ENCODE measurements at regions not wholly inside any gene's neighbourhood (a gene's known extent, or its start where the extent isn't known, plus 50 kb on each side); places are given as distances from the start of the nearest gene placed in this dataset.
"Not testable (repeated sequence)": the region's sequence is repeated elsewhere in the genome, so short reads cannot be mapped to it uniquely, and the experiment has no call there.

DNA sequence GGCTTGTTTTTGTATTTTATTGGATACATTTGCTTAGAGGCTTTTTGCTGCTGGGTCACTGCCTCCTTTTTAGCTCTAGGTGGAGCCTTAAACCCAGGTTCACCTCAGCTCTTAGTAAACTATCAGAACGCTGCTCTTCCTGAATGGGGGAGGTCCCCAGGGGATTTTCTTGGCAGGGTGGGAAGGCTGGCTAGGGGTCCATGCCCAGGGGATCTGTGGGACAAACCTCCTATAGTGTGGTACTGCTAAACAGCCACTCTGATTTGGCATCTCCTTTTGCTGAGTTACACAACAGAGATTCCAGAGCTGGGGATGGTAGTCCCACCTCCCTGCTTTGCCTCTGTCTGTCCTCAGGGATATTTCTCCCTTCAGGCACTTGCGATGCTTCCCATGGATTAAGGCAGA lies 204.9 kb downstream of the ZIC5 start:
- no peak for DNase-seq

DNA sequence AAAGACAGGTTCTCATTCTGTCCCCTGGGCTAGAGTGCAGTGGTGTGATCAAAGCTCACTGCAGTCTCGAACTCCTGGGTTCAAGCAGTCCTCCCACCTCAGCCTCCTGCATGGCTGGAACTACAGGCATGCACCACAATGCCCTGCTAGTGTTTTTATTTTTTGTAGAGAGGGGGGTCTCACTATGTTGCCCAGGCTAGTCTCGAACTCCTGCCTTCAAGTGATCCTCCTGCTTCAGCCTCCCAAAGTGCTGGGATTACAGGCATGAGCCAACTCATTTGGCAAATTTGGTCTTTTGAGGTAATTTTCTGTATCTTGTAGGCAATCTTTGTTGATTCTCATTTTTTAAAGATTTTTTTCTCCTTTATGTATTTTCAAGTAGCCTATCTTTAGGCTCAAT lies 205.7 kb downstream of the ZIC5 start:
- no peak for DNase-seq

DNA sequence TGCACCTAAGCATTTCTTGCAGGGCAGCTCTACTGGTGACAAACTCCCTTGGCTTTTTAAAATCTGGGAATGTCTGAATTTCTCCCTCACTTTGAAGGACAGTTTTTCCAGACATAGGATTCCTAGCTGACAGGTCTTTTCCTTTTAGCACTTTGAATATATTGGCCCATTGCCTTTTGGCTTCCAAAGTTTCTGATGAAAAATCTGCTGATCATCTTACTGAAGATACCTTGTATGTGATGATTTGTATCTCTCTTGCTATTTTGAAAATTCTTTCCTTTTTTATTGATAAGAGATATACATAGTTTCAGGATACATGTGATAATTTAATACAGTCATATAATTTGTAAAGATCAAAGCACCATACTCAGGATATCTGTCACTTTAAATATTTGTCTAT lies 211.1 kb downstream of the ZIC5 start:
- no peak for DNase-seq

GRCh38 chr13:99759163-99759552 lies 212.4 kb downstream of the ZIC5 start:
- no peak for DNase-seq

DNA sequence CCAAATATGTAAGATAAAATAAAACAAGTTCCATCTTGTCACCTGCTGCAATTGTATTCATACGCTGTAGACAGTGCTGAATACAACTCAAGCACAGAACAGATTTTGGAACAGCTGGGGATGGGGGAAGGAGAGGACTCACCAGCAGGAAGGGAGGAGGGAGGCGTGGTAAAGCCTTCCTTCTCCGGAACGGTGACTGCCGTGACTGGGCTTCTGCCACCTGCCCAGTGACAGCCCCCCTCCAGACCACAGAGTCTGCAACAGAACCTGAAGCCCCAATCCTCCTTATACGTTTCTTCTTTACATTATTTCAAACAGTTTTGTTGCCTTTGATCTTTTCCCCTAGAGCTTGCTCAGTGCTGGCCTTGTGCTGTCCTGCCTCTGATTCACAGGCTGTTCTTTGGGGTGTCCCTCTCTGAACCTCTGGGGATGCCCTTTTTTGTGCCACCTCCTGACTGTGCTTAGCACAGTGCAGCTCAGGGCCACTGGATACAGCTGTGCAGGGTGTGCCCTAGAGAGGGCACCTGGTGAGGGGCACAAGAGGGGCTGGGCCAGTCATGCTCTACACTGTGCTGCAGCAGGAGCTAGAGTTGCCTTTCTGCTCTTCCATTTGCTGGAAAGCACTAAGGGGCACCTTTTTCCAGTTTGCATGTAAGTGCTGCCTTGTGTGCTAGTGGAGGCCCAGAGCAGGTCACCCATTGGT lies 213.0 kb downstream of the ZIC5 start:
- no peak for DNase-seq

- DNase-seq: no peak
Measured at GRCh38 chr13:99757756-99758459, 213.7 kb downstream of the ZIC5 start.

DNA sequence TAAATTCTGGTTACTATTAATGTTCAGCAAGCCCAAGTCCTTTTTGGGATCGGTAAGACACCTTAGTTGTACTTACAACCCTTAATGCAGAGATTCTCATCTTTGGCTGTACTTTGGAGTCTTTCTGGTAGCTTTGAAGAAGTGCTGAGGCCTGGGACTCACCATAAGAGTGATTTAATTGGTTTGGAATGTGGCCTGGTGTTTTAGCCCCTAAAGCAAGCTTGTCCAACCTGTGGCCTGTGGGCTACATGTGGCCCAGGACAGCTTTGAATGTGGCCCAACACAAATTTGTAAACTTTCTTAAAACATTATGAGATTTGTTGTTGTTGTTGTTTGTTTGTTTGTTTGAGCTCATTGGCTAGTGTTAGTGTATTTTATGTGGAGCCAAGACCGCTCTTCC lies 215.3 kb downstream of the ZIC5 start:
- no peak for DNase-seq

GRCh38 chr13:99754750-99755149 lies 216.8 kb downstream of the ZIC5 start:
- not testable (repeated sequence) for DNase-seq

DNA sequence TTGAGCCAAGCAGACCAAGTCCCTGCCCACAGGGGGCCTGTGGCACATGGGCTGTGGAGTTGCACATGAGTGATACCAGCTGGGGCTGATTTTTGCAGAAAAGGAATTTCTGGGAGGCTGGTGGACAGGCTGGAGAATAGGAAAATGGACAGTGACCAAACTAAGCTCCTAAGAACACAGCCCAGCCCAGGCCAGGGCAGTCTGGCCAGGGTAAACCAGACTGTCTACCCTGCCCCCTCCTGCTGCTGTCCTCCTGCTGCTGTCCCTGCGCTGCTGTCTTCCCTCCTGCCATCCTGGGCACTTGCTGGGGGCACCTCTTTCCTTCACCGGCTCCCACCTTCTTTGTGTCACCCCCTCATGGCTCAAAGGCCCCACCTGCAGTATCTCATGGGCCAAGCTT lies 219.2 kb downstream of the ZIC5 start:
- no peak for DNase-seq

GRCh38 chr13:99751517-99752199 lies 219.9 kb downstream of the ZIC5 start:
- no peak for DNase-seq

DNA sequence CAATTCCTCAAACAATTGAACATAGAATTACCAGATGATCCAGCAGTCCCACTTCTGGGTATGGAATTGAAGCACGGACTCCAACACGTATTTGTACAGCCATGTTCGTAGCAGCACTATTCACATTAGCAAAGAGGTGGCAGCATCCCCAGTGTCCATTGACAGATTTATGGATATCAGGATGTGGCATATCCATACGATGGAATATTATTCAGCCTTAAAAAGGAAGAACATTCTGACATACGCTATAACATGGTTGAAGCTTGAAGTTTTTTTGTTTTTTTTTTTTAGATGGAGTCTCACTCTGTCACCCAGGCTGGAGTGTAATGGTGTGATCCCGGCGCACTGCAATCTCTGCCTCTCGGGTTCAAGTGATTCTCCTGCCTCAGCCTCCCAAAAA lies 220.6 kb downstream of the ZIC5 start:
- no peak for DNase-seq

- no peak for DNase-seq
Measured at GRCh38 chr13:99749271-99750019, 222.1 kb downstream of the ZIC5 start.

- no peak for DNase-seq
Measured at GRCh38 chr13:99747403-99747710, 224.2 kb downstream of the ZIC5 start.

DNA sequence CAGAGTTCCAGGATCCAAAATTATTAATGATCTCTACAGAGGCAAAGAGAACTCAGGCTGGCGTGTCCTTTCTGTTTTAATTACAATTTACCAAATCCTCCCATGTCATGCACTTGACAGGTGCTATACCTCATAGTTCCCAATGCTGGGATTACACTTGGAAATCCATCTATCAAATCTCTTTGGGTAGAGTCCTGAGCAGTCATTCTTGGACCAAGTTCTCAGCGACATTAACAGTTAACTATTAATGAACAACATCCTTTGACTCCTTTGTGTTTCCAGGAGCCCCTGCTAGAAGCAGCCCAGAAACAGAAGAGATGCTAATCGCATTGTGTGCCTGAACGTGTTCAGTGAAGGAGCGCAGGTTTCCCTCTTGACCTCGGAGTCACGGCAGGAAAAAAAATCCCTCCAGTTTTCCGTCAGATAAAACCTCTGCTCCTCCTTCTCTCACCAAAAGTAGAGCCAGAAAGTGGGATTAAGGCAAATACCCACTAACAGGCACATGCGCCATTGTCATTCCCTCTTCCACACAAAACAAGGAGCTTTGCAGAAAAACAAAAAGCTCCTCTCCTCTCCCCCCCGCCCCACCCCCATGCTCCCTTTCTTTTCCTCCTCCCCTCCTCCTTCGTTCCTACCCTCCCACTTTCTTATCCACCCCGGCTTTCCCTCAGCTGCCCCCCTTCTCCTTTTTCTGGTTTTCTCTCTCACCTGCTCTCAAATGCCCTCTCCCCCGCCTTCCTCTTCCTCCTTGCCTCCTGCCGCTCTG lies 224.7 kb downstream of the ZIC5 start:
- DNase-seq: no peak

- DNase-seq: no peak
Measured at GRCh38 chr13:99743094-99743493, 228.5 kb downstream of the ZIC5 start.

GRCh38 chr13:99741960-99742359 lies 229.6 kb downstream of the ZIC5 start:
- no peak for DNase-seq

- DNase-seq: no peak
Measured at GRCh38 chr13:99740251-99740979, 231.2 kb downstream of the ZIC5 start.

- no peak for DNase-seq
Measured at GRCh38 chr13:99738626-99739025, 232.9 kb downstream of the ZIC5 start.

DNA sequence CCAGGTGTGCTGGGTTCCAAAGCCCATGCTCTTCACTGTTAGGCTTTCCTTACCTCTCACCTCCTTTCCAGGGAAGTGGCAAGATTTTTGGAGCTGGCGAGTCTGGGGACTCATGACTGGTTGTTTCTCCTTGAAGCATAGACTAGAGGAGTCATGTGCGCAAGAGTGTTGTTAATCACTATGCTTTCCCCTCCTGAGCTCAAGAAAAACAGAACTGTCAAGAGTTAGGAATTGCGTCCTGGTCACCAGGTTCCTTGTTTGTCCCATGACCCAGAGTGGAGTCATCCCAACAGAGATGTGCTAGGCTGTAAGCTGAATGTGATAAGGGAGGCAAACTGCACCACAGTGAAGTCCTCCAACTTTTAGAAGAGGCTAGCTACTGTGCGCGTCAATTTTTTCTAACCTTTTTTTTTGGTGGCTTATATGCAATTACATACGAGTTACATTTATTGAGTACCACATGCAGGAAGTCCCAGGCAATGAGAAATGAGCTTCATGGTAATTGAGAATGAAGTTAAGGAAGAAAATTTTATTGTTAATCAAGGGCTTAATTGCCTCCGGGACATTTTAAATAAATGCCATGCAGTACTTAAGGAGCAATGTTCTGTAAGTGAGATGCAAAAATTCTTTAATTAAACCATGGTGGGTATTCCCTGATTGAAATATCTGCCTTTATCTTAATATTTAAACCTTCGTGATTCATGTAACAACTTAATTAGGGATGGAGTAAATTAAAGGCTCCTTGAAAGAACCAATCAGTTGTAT lies 233.9 kb downstream of the ZIC5 start:
- peak; percentile 10 to 65 for DNase-seq

DNA sequence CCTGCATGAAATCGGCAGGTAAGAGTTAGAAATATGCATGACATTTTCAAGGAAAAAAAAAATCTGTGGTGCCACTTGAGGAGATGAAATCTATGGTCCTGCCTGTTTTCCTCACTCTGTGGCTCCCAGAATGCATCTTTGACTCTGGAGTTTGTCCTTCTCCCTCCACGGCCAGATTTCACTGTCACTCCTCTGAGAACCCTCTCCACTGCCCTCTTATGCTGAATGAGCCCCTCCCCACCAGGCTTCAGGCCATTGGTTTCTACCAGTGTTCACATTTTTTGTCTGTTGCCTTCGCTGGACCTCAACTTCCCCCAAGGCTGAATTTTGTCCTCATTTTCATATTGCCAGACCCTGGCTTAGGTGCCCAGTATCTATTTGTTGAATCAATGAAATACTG lies 235.0 kb downstream of the ZIC5 start:
- DNase-seq: no peak

DNA sequence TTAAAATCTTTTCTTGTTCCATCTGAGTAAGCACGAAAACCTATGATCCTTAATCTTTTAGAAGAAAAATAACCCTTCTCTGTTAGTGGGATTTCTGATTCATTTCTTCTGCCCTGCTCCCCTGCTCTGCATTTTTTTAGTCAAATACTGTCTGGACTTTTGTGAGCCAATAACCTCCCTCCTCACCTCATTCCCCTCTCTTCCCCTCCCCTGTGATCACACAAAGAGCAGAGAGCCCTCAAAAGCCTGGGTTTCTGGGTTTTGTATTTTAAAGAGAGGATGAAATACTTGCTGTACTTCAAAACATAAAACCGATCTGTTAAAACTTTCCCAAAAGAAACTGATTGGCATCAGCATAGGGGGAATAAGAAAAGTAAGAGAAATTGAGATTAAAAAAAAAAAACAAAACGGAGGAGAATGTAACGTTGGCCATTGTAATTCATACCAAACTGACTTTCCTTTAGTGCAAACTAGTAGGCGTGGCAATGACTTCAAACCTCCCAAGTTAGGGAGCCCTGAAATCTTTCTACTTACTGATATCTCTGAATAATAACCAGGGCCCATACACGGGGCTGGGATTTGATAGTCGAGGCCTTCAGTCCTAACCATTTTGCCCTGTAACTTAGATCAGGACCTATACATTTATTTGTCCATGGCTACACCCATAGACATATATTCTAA lies 232.9 kb downstream of the TM9SF2 start:
- DNase-seq: no peak

All from inflammatory macrophage treated with lipopolysaccharide for 1 hour (primary cell).